Mucosa of stomach (tissue), 1 donor: ENCODE measurements at regions not wholly inside any gene's neighbourhood (a gene's known extent, or its start where the extent isn't known, plus 50 kb on each side); places are given as distances from the start of the nearest gene placed in this dataset.

Source experiments
- H3K27me3 ChIP-seq: one replicate; pipeline ENCODE4 v1.7.0; 2013; ENCODE audit warnings: mild to moderate bottlenecking, low read length; ENCODE audit not compliant: control insufficient read depth, insufficient read depth
- H3K36me3 ChIP-seq: one replicate; pipeline ENCODE4 v1.7.0; 2013; ENCODE audit warnings: low read length; ENCODE audit not compliant: control insufficient read depth, insufficient read depth
- H3K4me1 ChIP-seq: one replicate; pipeline ENCODE4 v1.7.0; 2013; ENCODE audit warnings: mild to moderate bottlenecking, low read length; ENCODE audit not compliant: control insufficient read depth, insufficient read depth
- H3K4me3 ChIP-seq: one replicate; pipeline ENCODE4 v1.7.0; 2013; ENCODE audit warnings: low read length
- H3K9ac ChIP-seq: one replicate; pipeline ENCODE4 v1.7.0; 2013; ENCODE audit warnings: mild to moderate bottlenecking, low read length, moderate library complexity
- H3K9me3 ChIP-seq: one replicate; pipeline ENCODE4 v1.7.0; 2013; ENCODE audit warnings: mild to moderate bottlenecking, low read length, moderate library complexity; ENCODE audit not compliant: control insufficient read depth
- donor health status: Pancreatic carcinoma.

GRCh38 chr5:35324679-35325078 lies 94.4 kb upstream of the PRLR start:
- H3K9ac ChIP-seq = no peak overlapping the region
- no peak overlapping the region for H3K4me3 ChIP-seq
- no peaks in the 10 kb centered on the region for H3K9me3 ChIP-seq
- no peaks in the 10 kb centered on the region for H3K27me3 ChIP-seq
- no peaks in the 10 kb centered on the region for H3K36me3 ChIP-seq
- no peaks in the 10 kb centered on the region for H3K4me1 ChIP-seq

- no peaks in the 10 kb centered on the region for H3K4me1 ChIP-seq
- H3K27me3 ChIP-seq = no peaks in the 10 kb centered on the region
- no peak overlapping the region for H3K4me3 ChIP-seq
- no peaks in the 10 kb centered on the region for H3K36me3 ChIP-seq
- no peaks in the 10 kb centered on the region for H3K9me3 ChIP-seq
- H3K9ac ChIP-seq = no peak overlapping the region
These were observed 93.9 kb upstream of the PRLR start for GRCh38 chr5:35324201-35324600.

GRCh38 chr5:35320029-35320428 lies 89.7 kb upstream of the PRLR start:
- Histone ChIP-seq H3K4me1 (no peaks in the 10 kb centered on the region), H3K4me3 (no peak overlapping the region), H3K9me3 (no peaks in the 10 kb centered on the region), H3K9ac (no peak overlapping the region), H3K27me3 (no peaks in the 10 kb centered on the region), H3K36me3 (no peaks in the 10 kb centered on the region)

GRCh38 chr5:35319333-35320002 lies 89.2 kb upstream of the PRLR start:
- Histone ChIP-seq H3K4me3 (no peak overlapping the region), H3K9ac (no peak overlapping the region), H3K27me3 (no peaks in the 10 kb centered on the region), H3K4me1 (no peaks in the 10 kb centered on the region), H3K9me3 (no peaks in the 10 kb centered on the region), H3K36me3 (no peaks in the 10 kb centered on the region)

GRCh38 chr5:35317586-35317985 lies 87.3 kb upstream of the PRLR start:
- H3K4me3 ChIP-seq = no peak overlapping the region
- no peaks in the 10 kb centered on the region for H3K27me3 ChIP-seq
- H3K36me3 ChIP-seq = no peaks in the 10 kb centered on the region
- H3K4me1 ChIP-seq = no peaks in the 10 kb centered on the region
- no peaks in the 10 kb centered on the region for H3K9me3 ChIP-seq
- no peak overlapping the region for H3K9ac ChIP-seq

- Histone ChIP-seq H3K4me1 (no peaks in the 10 kb centered on the region), H3K4me3 (no peak overlapping the region), H3K9me3 (no peaks in the 10 kb centered on the region), H3K9ac (no peak overlapping the region), H3K36me3 (no peaks in the 10 kb centered on the region), H3K27me3 (no peaks in the 10 kb centered on the region)
These were observed 86.5 kb upstream of the PRLR start for GRCh38 chr5:35316611-35317274.

- Histone ChIP-seq H3K9me3 (no peaks in the 10 kb centered on the region), H3K4me3 (no peak overlapping the region), H3K4me1 (no peaks in the 10 kb centered on the region), H3K9ac (no peak overlapping the region), H3K36me3 (no peaks in the 10 kb centered on the region), H3K27me3 (no peaks in the 10 kb centered on the region)
These were observed 83.0 kb upstream of the PRLR start for GRCh38 chr5:35313291-35313690.

GRCh38 chr5:35312267-35312666 lies 82.0 kb upstream of the PRLR start:
- Histone ChIP-seq H3K9me3 (no peaks in the 10 kb centered on the region), H3K36me3 (no peaks in the 10 kb centered on the region), H3K4me1 (no peaks in the 10 kb centered on the region), H3K9ac (no peak overlapping the region), H3K27me3 (no peaks in the 10 kb centered on the region), H3K4me3 (no peak overlapping the region)

GRCh38 chr5:35309365-35310130 lies 79.3 kb upstream of the PRLR start:
- no peaks in the 10 kb centered on the region for H3K9me3 ChIP-seq
- H3K9ac ChIP-seq = no peak overlapping the region
- no peaks in the 10 kb centered on the region for H3K36me3 ChIP-seq
- no peaks in the 10 kb centered on the region for H3K4me1 ChIP-seq
- H3K4me3 ChIP-seq = no peak overlapping the region
- no peaks in the 10 kb centered on the region for H3K27me3 ChIP-seq

- H3K4me3 ChIP-seq = no peak overlapping the region
- H3K4me1 ChIP-seq = no peaks in the 10 kb centered on the region
- no peaks in the 10 kb centered on the region for H3K36me3 ChIP-seq
- no peak overlapping the region for H3K9ac ChIP-seq
- H3K27me3 ChIP-seq = no peaks in the 10 kb centered on the region
- H3K9me3 ChIP-seq = no peaks in the 10 kb centered on the region
These were observed 78.1 kb upstream of the PRLR start for GRCh38 chr5:35308421-35308820.

- Histone ChIP-seq H3K27me3 (no peaks in the 10 kb centered on the region), H3K9ac (no peak overlapping the region), H3K9me3 (no peaks in the 10 kb centered on the region), H3K36me3 (no peaks in the 10 kb centered on the region), H3K4me3 (no peak overlapping the region), H3K4me1 (no peaks in the 10 kb centered on the region)
These were observed 76.6 kb upstream of the PRLR start for GRCh38 chr5:35306716-35307365.
